ENCODE measurements at regions not wholly inside any gene's neighbourhood (a gene's known extent, or its start where the extent isn't known, plus 50 kb on each side); places are given as distances from the start of the nearest gene placed in this dataset.

DNA sequence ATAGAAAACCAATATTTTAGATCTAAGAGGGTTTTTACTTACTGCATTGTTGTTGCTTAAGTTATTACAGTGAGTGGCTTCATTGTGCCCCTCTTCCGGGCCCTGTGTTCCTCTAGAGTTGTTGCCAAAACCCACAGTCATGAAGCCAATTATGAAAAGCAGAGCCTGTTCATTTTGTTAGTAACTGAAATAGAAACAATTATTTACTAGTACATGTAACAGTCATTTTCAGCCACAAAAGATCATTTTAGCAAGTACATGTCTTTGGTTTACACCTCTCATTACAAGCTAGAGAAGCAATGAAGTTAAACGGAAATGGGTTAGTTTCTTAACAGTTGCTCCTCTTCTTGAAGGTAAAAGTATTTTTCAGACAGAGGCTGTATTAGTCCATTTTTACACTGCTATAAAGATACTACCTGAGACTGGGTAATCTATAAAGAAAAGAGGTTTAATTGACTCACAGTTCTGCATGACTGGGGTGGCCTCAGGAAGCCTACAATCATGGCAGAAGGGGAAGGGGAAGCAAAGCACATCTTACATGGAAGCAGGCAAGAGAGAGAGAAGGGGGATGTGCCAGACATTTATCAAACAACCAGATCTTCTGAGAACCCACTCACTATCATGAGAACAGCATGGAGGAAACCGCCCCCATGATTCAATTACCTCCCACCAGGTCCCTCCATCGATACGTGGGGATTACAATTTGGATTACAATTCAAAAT lies 380.5 kb downstream of the SFMBT2 start:
- TF ChIP-seq, protein P1, sequence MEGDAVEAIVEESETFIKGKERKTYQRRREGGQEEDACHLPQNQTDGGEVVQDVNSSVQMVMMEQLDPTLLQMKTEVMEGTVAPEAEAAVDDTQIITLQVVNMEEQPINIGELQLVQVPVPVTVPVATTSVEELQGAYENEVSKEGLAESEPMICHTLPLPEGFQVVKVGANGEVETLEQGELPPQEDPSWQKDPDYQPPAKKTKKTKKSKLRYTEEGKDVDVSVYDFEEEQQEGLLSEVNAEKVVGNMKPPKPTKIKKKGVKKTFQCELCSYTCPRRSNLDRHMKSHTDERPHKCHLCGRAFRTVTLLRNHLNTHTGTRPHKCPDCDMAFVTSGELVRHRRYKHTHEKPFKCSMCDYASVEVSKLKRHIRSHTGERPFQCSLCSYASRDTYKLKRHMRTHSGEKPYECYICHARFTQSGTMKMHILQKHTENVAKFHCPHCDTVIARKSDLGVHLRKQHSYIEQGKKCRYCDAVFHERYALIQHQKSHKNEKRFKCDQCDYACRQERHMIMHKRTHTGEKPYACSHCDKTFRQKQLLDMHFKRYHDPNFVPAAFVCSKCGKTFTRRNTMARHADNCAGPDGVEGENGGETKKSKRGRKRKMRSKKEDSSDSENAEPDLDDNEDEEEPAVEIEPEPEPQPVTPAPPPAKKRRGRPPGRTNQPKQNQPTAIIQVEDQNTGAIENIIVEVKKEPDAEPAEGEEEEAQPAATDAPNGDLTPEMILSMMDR (IDR thresholded peaks at IDR 0.05): no peak
- TF ChIP-seq POLR2A (IDR thresholded peaks at IDR 0.05): no peak
